ENCODE measurements at regions not wholly inside any gene's neighbourhood (a gene's known extent, or its start where the extent isn't known, plus 50 kb on each side); places are given as distances from the start of the nearest gene placed in this dataset.

DNA sequence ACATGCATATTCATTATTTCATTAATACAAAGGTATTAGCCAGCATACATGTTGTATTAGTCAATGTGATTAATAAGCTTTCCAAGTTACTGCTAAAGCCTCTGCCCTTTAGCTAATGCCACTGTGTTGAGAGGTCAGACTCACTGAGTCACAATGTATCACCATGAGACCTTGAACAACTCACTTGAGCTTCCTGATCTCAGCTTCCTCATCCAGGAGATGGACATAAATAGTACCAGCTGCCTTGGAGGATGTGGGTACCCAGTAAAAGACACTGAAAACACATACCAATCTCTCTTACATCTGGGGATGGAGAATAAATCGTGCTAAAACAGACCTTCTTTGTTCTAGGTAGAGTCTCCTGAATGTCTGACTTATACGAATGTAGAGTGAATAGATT is 224.6 kb downstream of the EPHA4 start:
- no peak for DNase-seq (ENCODE audit: low read depth in 2 of 2, low spot score in 1 of 2)

DNA sequence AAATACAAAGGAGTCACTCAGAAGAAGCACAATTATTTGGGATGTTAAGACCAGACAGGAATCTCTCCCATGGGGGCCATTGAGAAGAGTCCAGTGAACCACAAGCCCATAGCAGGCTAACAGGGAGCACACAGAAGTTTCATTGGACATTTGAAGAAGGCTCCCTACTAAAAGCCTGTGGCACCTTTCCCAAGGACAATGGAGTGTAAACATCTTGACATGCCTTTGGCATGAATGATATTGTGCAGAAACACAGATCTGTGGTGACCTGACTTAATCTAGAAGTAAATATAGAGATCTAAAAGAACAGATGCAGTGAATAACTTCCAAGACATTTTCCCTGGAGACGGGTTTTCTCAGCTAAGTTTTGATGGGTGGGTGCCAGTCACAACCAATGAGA is 221.5 kb downstream of the EPHA4 start:
- DNase-seq (ENCODE audit: low read depth in 2 of 2, low spot score in 1 of 2) = no peak

DNA sequence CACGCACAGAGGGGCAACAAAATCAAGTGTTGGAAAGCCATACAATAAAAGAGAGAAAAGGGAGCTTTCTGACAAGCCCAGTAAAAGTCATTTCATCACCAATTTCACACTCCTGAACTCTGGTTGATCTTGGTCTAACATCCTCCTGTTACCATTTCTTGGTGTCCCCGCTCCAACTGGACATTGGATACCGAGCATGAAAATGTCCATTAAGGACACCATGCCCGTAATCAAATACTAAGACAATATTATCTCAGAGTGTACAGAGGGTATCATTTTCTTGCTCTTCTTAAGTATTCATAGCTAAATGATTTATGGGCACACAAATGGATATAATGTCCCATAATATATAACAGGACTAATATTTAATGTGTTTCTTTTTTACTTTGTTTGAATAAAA is 218.9 kb downstream of the EPHA4 start:
- no peak for DNase-seq (ENCODE audit: low read depth in 2 of 2, low spot score in 1 of 2)

DNA sequence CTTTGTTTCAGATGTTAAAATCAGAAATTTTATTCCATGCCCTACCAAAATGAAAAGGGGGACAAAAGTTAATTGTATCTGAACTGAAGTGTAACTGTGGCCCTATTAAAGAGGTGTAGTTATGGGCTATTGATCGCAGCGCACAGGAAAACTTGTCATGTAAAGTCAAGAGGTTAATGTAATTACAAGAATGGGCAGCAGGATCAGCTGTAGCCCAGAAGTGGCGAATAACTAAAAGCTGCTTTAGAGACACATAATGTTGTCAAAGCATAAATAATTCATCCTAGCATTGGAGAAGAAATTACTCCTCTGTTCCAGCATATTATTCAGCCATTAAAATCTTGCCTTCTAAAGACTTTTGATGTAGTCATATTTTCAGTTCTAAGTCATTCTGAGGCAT is 211.8 kb downstream of the EPHA4 start:
- DNase-seq (ENCODE audit: low read depth in 2 of 2, low spot score in 1 of 2) = no peak

DNA sequence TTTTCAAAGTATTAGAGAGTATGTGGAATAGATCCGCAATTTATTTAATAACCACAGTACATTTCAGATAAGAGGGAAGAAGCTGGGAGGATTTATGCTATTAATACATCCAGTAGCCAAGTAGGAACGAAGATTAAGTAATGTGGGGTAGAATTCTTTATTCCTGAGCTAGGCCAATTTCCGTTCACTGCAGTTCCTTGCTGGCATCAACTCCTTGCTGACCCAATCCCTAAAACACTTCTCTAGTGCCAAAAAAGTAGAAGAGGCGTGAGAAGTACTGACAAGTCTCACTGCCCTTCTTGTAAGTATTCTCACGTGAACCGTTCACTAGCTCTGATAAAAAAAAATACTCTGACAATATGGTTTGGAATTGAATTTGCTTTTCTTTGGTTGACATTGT is 211.4 kb downstream of the EPHA4 start:
- no peak for DNase-seq (ENCODE audit: low read depth in 2 of 2, low spot score in 1 of 2)

DNA sequence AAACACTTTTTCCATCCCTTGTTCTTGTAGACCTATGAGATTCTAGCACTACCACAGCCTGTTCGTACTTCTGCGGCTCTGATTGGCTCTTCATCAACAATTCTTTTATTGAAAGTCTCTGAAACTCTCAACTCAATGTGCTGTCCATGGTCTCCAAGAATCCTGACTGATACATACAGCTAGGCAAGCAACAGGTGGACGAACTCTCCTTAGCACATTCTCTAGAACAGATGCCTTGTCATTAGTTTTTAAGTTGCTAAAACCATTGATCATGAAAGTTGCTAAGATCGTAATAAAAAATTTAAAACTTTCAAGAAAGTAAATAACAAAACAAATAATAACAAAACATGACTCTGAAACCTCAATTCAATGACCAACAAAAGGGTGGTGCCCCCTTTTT is 210.5 kb downstream of the EPHA4 start:
- DNase-seq (ENCODE audit: low read depth in 2 of 2, low spot score in 1 of 2) = no peak

DNA sequence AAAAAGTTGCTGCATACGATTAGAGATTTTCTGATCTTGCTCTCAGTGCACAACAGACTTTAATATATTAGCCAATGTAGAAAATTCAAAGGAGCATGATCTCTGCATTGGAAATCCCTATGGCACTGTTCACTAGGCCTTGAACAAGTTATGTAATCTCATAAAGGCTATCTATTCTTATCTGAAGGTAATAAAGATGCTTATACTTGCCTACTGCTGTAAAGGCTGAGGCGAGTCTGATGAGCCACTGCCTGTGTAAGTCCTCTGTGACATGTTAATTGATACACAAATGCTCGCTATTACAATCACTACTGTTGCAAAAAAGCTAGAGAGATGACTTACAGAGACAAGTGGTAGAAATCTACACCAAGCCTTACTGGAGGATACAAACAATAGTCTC is 207.4 kb downstream of the EPHA4 start:
- DNase-seq (ENCODE audit: low read depth in 2 of 2, low spot score in 1 of 2) = no peak

Data from stimulated activated CD8-positive, alpha-beta memory T cell treated with anti-CD3 and anti-CD28 coated beads, Interleukin-4, amount 100 ng/mL, for 1 hour (primary cell).